SK-N-SH (cell line): ENCODE measurements at regions not wholly inside any gene's neighbourhood (a gene's known extent, or its start where the extent isn't known, plus 50 kb on each side); places are given as distances from the start of the nearest gene placed in this dataset.
"Not testable (repeated sequence)": the region's sequence is repeated elsewhere in the genome, so short reads cannot be mapped to it uniquely, and the experiment has no call there.

Experiments
- CTCF ChIA-PET: fragments of 300-600, 350-600 bp; formaldehyde crosslinking; extraction: SDS; loops from one replicate; lab custom pipeline; 2021; lab: Yijun Ruan, JAX
- POLR2A ChIA-PET: fragments of 350-600 bp; sonication (Branson Sonifier 250); formaldehyde crosslinking; extraction: SDS; loops from one replicate; lab custom pipeline; 2020; ENCODE audit warnings: antibody characterized with exemption, inconsistent platforms; lab: Yijun Ruan, JAX
- DNase-seq: peaks from one replicate; pipeline ENCODE4 v3.0.0; 2012
- H2AFZ ChIP-seq: fragments of 200-600 bp; sonication (generic); 2 replicates; pipeline ENCODE4 v1.8.1; 2016; ENCODE audit warnings: antibody characterized with exemption, mild to moderate bottlenecking, low read depth
- H3F3A ChIP-seq: fragments of 200-600 bp; sonication (generic); replicated peaks from 2 replicates; pipeline ENCODE3; 2016; ENCODE audit warnings: antibody characterized with exemption, mild to moderate bottlenecking; ENCODE audit not compliant: insufficient read depth
- H3K27ac ChIP-seq, 2 experiments: fragments of 200-500 bp in 1 of 2; fragments of 200-600 bp in 1 of 2; sonication (Bioruptor generic) in 1 of 2; sonication (generic), shearing (Covaris generic) in 1 of 2; 2 replicates each; pipeline versions ENCODE4 v1.5.1 to v1.6.1; 2014 to 2016; ENCODE audit warnings: low read depth in 2 of 2, inconsistent platforms in 1 of 2, low read length in 1 of 2, mild to moderate bottlenecking in 1 of 2, mixed read lengths in 1 of 2
- H3K27me3 ChIP-seq: fragments of 200-600 bp; sonication (generic), shearing (Covaris generic); 2 replicates; pipeline ENCODE4 v1.6.1; 2016; ENCODE audit warnings: mixed run types; ENCODE audit not compliant: insufficient read depth
- H3K36me3 ChIP-seq, 2 experiments: fragments of 200-500 bp in 1 of 2; fragments of 200-600 bp in 1 of 2; sonication (Bioruptor generic) in 1 of 2; sonication (generic) in 1 of 2; replicated peaks in 1 of 2; 2 replicates each; pipeline versions ENCODE3 to v1.5.1; 2014 to 2016; ENCODE audit warnings: low read length in 1 of 2, mild to moderate bottlenecking in 1 of 2; ENCODE audit not compliant: insufficient read depth in 2 of 2, control insufficient read depth in 1 of 2
- H3K4me1 ChIP-seq, 2 experiments: fragments of 200-500 bp in 1 of 2; fragments of 200-600 bp in 1 of 2; sonication (Bioruptor generic) in 1 of 2; sonication (generic), shearing (Covaris generic) in 1 of 2; 2 replicates each; pipeline versions ENCODE4 v1.5.1 to v1.6.1; 2014 to 2016; ENCODE audit warnings: low read depth in 1 of 2, low read length in 1 of 2, mixed run types in 1 of 2; ENCODE audit not compliant: insufficient read depth in 2 of 2, control insufficient read depth in 1 of 2
- H3K4me2 ChIP-seq: fragments of 200-600 bp; sonication (generic), shearing (Covaris generic); 2 replicates; pipeline ENCODE4 v1.6.1; 2017; ENCODE audit warnings: mixed run types
- H3K4me3 ChIP-seq, 2 experiments: fragments of 200-500 bp in 1 of 2; fragments of 200-600 bp in 1 of 2; sonication (Bioruptor generic) in 1 of 2; sonication (generic), shearing (Covaris generic) in 1 of 2; 2 replicates each; pipeline versions ENCODE4 v1.5.1 to v1.8.1; 2014 to 2016; ENCODE audit warnings: low read depth in 2 of 2, inconsistent platforms in 1 of 2, low read length in 1 of 2, mild to moderate bottlenecking in 1 of 2, mixed read lengths in 1 of 2, moderate library complexity in 1 of 2
- H3K79me2 ChIP-seq: fragments of 200-600 bp; sonication (generic); 2 replicates; pipeline ENCODE4 v1.8.1; 2017; ENCODE audit warnings: mild to moderate bottlenecking; ENCODE audit not compliant: insufficient read depth
- H3K9ac ChIP-seq: fragments of 200-600 bp; sonication (generic); 2 replicates; pipeline ENCODE4 v1.6.1; 2017; ENCODE audit warnings: mixed run types
- H3K9me2 ChIP-seq: fragments of 200-600 bp; sonication (generic); 2 replicates; pipeline ENCODE4 v1.6.1; 2017; ENCODE audit warnings: mixed run types
- H3K9me3 ChIP-seq: fragments of 200-600 bp; sonication (generic); 2 replicates; pipeline ENCODE4 v1.6.1; 2017; ENCODE audit warnings: mixed run types, mild to moderate bottlenecking, moderate library complexity
- H4K20me1 ChIP-seq: fragments of 200-600 bp; sonication (generic); 2 replicates; pipeline ENCODE4 v1.6.1; 2017; ENCODE audit warnings: mild to moderate bottlenecking, mixed run types; ENCODE audit not compliant: insufficient read depth
- WGBS: methylation state at CpG from one replicate; pipeline ENCODE4 v1.1.6; 2017; ENCODE audit warnings: low lambda C conversion rate; 5-methylcytosine and 5-hydroxymethylcytosine counted together

GRCh38 chr9:41741897-41742296, 387.3 kb downstream of the CNTNAP3B start:
- not testable (repeated sequence) for H3K9me2 ChIP-seq, H3K4me3 ChIP-seq

GRCh38 chr9:41741173-41741572, 388.1 kb downstream of the CNTNAP3B start:
- H3K4me3 ChIP-seq, H3K79me2 ChIP-seq, H3K27me3 ChIP-seq, H3K4me2 ChIP-seq, H4K20me1 ChIP-seq, H3K27ac ChIP-seq, H3K4me1 ChIP-seq, DNase-seq, H2AFZ ChIP-seq, H3K9ac ChIP-seq, H3F3A ChIP-seq, H3K9me3 ChIP-seq, H3K9me2 ChIP-seq, CTCF ChIA-PET, H3K36me3 ChIP-seq, POLR2A ChIA-PET: not testable (repeated sequence)
- 13% methylated on average over 3 of the region's 5 CpGs for WGBS

More at GRCh38 chr9:41741897-41742296, 387.3 kb downstream of the CNTNAP3B start:
- H3K27me3 ChIP-seq, H3K36me3 ChIP-seq, H3K4me1 ChIP-seq, H3F3A ChIP-seq, POLR2A ChIA-PET, H2AFZ ChIP-seq, CTCF ChIA-PET, H4K20me1 ChIP-seq, H3K27ac ChIP-seq, DNase-seq, H3K79me2 ChIP-seq, H3K4me2 ChIP-seq, H3K9me3 ChIP-seq, H3K9ac ChIP-seq: not testable (repeated sequence)
- WGBS = no CpG with 5 or more reads among the region's 16 CpGs

- POLR2A ChIA-PET, H3K9me3 ChIP-seq, H3K4me1 ChIP-seq, H3K4me3 ChIP-seq, H3K9me2 ChIP-seq, CTCF ChIA-PET, H3K79me2 ChIP-seq, H4K20me1 ChIP-seq, H3K36me3 ChIP-seq, H3K27me3 ChIP-seq, H3K9ac ChIP-seq, H2AFZ ChIP-seq, DNase-seq, H3K4me2 ChIP-seq, H3F3A ChIP-seq, H3K27ac ChIP-seq: not testable (repeated sequence)
- WGBS = 45% methylated on average over 5 of the region's 5 CpGs
Observed at GRCh38 chr9:41738681-41739080, 390.5 kb downstream of the CNTNAP3B start.

GRCh38 chr9:41699190-41699589, 430.0 kb downstream of the CNTNAP3B start:
- H3K36me3 ChIP-seq, H3K9ac ChIP-seq, H3K9me2 ChIP-seq, H3K4me1 ChIP-seq, DNase-seq, H3K4me2 ChIP-seq, POLR2A ChIA-PET, H3F3A ChIP-seq, CTCF ChIA-PET, H2AFZ ChIP-seq, H3K4me3 ChIP-seq, H4K20me1 ChIP-seq, H3K79me2 ChIP-seq, H3K27ac ChIP-seq, H3K27me3 ChIP-seq, H3K9me3 ChIP-seq: not testable (repeated sequence)
- WGBS = 35% methylated on average over 5 of the region's 13 CpGs

GRCh38 chr9:41697080-41697479, 432.1 kb downstream of the CNTNAP3B start:
- CTCF ChIA-PET, H3K9me2 ChIP-seq, H2AFZ ChIP-seq, H3K79me2 ChIP-seq, H3K4me1 ChIP-seq, H3K27ac ChIP-seq, H3K4me2 ChIP-seq, H3K9me3 ChIP-seq, H3K9ac ChIP-seq, H4K20me1 ChIP-seq, POLR2A ChIA-PET, H3K36me3 ChIP-seq, DNase-seq, H3K4me3 ChIP-seq, H3K27me3 ChIP-seq, H3F3A ChIP-seq: not testable (repeated sequence)
- WGBS = 23% methylated on average over 3 of the region's 4 CpGs

GRCh38 chr9:41679312-41679711, 449.9 kb downstream of the CNTNAP3B start:
- H2AFZ ChIP-seq, H3K27me3 ChIP-seq, H3K4me3 ChIP-seq, H3F3A ChIP-seq, H3K79me2 ChIP-seq, H3K27ac ChIP-seq, H3K9ac ChIP-seq, DNase-seq, H3K4me2 ChIP-seq, H3K36me3 ChIP-seq, CTCF ChIA-PET, POLR2A ChIA-PET, H4K20me1 ChIP-seq, H3K9me2 ChIP-seq, H3K4me1 ChIP-seq, H3K9me3 ChIP-seq: not testable (repeated sequence)
- no CpG with 5 or more reads among the region's 23 CpGs for WGBS

GRCh38 chr9:41663497-41664036, 465.7 kb downstream of the CNTNAP3B start:
- H3K4me1 ChIP-seq, H3K4me3 ChIP-seq, POLR2A ChIA-PET, H2AFZ ChIP-seq, H3K9me3 ChIP-seq, H4K20me1 ChIP-seq, H3K4me2 ChIP-seq, H3K9ac ChIP-seq, H3K79me2 ChIP-seq, H3K27me3 ChIP-seq, H3K9me2 ChIP-seq, H3K27ac ChIP-seq, CTCF ChIA-PET, H3F3A ChIP-seq, H3K36me3 ChIP-seq: not testable (repeated sequence)
- DNase-seq = peak; percentile 50
- WGBS = 21% methylated on average over 9 of the region's 29 CpGs
